A549 (cell line): ENCODE measurements at regions not wholly inside any gene's neighbourhood (a gene's known extent, or its start where the extent isn't known, plus 50 kb on each side); places are given as distances from the start of the nearest gene placed in this dataset.
A peak's percentile ranks its signal among the peaks of the same experiment; 100 is the strongest.

Source experiments
- ATAC-seq, 2 experiments: fragments of 200-7000 bp in 1 of 2; fragments of >200 bp in 1 of 2; cut with Nextera tagmentation in 1 of 2; cut with Tn5 transposase in 1 of 2; 3 replicates each; pipeline versions ENCODE4 v1.8.0 to v1.9.1; 2018 to 2020; ENCODE audit warnings: mild to moderate bottlenecking in 1 of 2, moderate library complexity in 1 of 2
- CTCF ChIA-PET: fragments of 300-600 bp; sonication (Branson Sonifier 250); formaldehyde crosslinking; extraction: SDS; loops from one replicate; lab custom pipeline; 2021; ENCODE audit warnings: antibody characterized with exemption, inconsistent platforms; lab: Yijun Ruan, JAX
- POLR2A ChIA-PET: fragments of 350-600 bp; formaldehyde crosslinking; extraction: SDS; loops from one replicate; lab custom pipeline; 2021; ENCODE audit warnings: antibody characterized with exemption, inconsistent platforms; lab: Yijun Ruan, JAX
- DNase-seq, 2 experiments: peaks; one replicate each; pipeline versions ENCODE4 v3.0.0 to v3.0.0-alpha.2; 2011 to 2016; ENCODE audit warnings: low read depth in 1 of 2, low spot score in 1 of 2
- FAIRE-seq: peaks from 2 replicates; lab custom pipeline; 2011; peaks lifted over from hg19 to GRCh38; lab: Jason Lieb, UNC
- H3K27ac ChIP-seq, 2 experiments: fragments of >200 bp; sonication (Bioruptor Twin); formaldehyde crosslinking; 3 replicates each; pipeline ENCODE4 v1.5.1; 2016 to 2017
- H3K4me1 ChIP-seq: fragments of >200 bp; sonication (Bioruptor Twin); formaldehyde crosslinking; 3 replicates; pipeline ENCODE4 v1.6.1; 2016
- H3K4me2 ChIP-seq: fragments of >200 bp; sonication (Bioruptor Twin); formaldehyde crosslinking; 3 replicates; pipeline ENCODE4 v1.6.1; 2016
- H3K4me3 ChIP-seq: fragments of >200 bp; sonication (Bioruptor Twin); formaldehyde crosslinking; 3 replicates; pipeline ENCODE4 v1.5.1; 2016
- H3K9me3 ChIP-seq: fragments of >200 bp; sonication (Bioruptor Twin); formaldehyde crosslinking; 3 replicates; pipeline ENCODE4 v1.6.1; 2016
- ATOH8 ChIP-seq: fragments of 250-450 bp; sonication (Bioruptor Pico); IDR thresholded peaks from 2 replicates; pipeline ENCODE4 v1.5.0; 2020; ENCODE audit warnings: low read depth, mild to moderate bottlenecking, moderate library complexity
- BHLHE40 ChIP-seq: IDR thresholded peaks from 2 replicates; pipeline ENCODE4 v1.6.1; 2012; ENCODE audit warnings: low read depth, low read length, inconsistent platforms
- CHD2 ChIP-seq: fragments of 150-350 bp; IDR thresholded peaks from 2 replicates; pipeline ENCODE4 v1.6.1; 2014; ENCODE audit warnings: low read length; ENCODE audit not compliant: partially characterized antibody
- FOSL2 ChIP-seq, 2 experiments: fragments of 450-650 bp in 1 of 2; fragments of >200 bp in 1 of 2; sonication (Bioruptor Twin) in 1 of 2; formaldehyde crosslinking; IDR thresholded peaks; 2 replicates each; pipeline versions ENCODE4 v1.5.0 to v1.6.1; 2016 to 2020; ENCODE audit warnings: mild to moderate bottlenecking in 1 of 2, moderate library complexity in 1 of 2
- HES2 ChIP-seq: fragments of >200 bp; sonication (Bioruptor Twin); formaldehyde crosslinking; IDR thresholded peaks from 2 replicates; pipeline ENCODE4 v1.6.1; 2016
- HOXA7 ChIP-seq: fragments of 250-450 bp; sonication (Bioruptor Pico); IDR thresholded peaks from 2 replicates; pipeline ENCODE4 v1.5.0; 2020; ENCODE audit warnings: mild to moderate bottlenecking, moderate library complexity
- JUNB ChIP-seq: fragments of >200 bp; sonication (Bioruptor Twin); formaldehyde crosslinking; IDR thresholded peaks from 2 replicates; pipeline ENCODE4 v1.6.1; 2016
- MAZ ChIP-seq: fragments of 150-350 bp; IDR thresholded peaks from 2 replicates; pipeline ENCODE4 v1.6.1; 2014; ENCODE audit warnings: antibody characterized with exemption, low read depth, low read length, borderline replicate concordance
- NPAS2 ChIP-seq: fragments of 250-450 bp; sonication (Bioruptor Pico); IDR thresholded peaks from 2 replicates; pipeline ENCODE4 v1.8.0; 2022; ENCODE audit warnings: mild to moderate bottlenecking, moderate library complexity, borderline replicate concordance
- NR3C1 ChIP-seq: fragments of >200 bp; sonication (Bioruptor Twin); formaldehyde crosslinking; IDR thresholded peaks from 3 replicates; pipeline ENCODE4 v1.6.1; 2017
- PBX3 ChIP-seq: IDR thresholded peaks from 2 replicates; pipeline ENCODE4 v1.6.1; 2012
- POLR2A ChIP-seq: IDR thresholded peaks from 2 replicates; pipeline ENCODE4 v1.6.1; 2012; ENCODE audit warnings: mild to moderate bottlenecking, low read length
- POLR2AphosphoS2 ChIP-seq: conservative IDR thresholded peaks from 2 replicates; pipeline ENCODE4 v1.6.1; 2012; ENCODE audit warnings: low read length, improper control_type of control experiment, inconsistent platforms
- RARB ChIP-seq: fragments of 250-450 bp; sonication (Bioruptor Pico); IDR thresholded peaks from 2 replicates; pipeline ENCODE4 v1.8.0; 2021; ENCODE audit warnings: mild to moderate bottlenecking, moderate library complexity
- RCOR1 ChIP-seq: fragments of 150-350 bp; IDR thresholded peaks from 2 replicates; pipeline ENCODE4 v1.6.1; 2014; ENCODE audit warnings: antibody characterized with exemption, low read length, low read depth
- RNF2 ChIP-seq: fragments of 200-600 bp; sonication (generic); IDR thresholded peaks from 2 replicates; pipeline ENCODE4 v1.6.1; 2016; ENCODE audit warnings: low read depth, mild to moderate bottlenecking, antibody characterized with exemption, moderate library complexity, borderline replicate concordance
- SMC3 ChIP-seq: fragments of >200 bp; sonication (Bioruptor Twin); formaldehyde crosslinking; IDR thresholded peaks from 3 replicates; pipeline ENCODE4 v1.6.1; 2018; ENCODE audit warnings: inconsistent platforms
- SREBF2 ChIP-seq: fragments of 450-650 bp; IDR thresholded peaks from 2 replicates; pipeline ENCODE4 v1.6.1; 2014; ENCODE audit warnings: mild to moderate bottlenecking, moderate library complexity
- TFCP2L1 ChIP-seq: fragments of 250-450 bp; sonication (Bioruptor Pico); IDR thresholded peaks from 2 replicates; pipeline ENCODE4 v1.5.0; 2021; ENCODE audit warnings: mild to moderate bottlenecking
- ZFP36 ChIP-seq: fragments of 450-650 bp; IDR thresholded peaks from 2 replicates; pipeline ENCODE4 v1.6.1; 2014; ENCODE audit warnings: borderline replicate concordance; ENCODE audit not compliant: partially characterized antibody
- ZSCAN20 ChIP-seq: fragments of 250-450 bp; sonication (Bioruptor Pico); IDR thresholded peaks from 2 replicates; pipeline ENCODE4 v1.8.0; 2022; ENCODE audit warnings: mild to moderate bottlenecking, moderate library complexity
- whole genome bisulfite sequencing: methylation state at CpG from one replicate; pipeline ENCODE4 v1.1.6; 2017; ENCODE audit errors: missing lambda C conversion rate; 5-methylcytosine and 5-hydroxymethylcytosine counted together

- TF ChIP-seq ZSCAN20 (CRISPR knock-in tag) (no peak), TFCP2L1 (no peak)
Measured at GRCh38 chr20:56801971-56802755, 173.1 kb downstream of the TFAP2C start (continued).

- no peak for ATAC-seq
Measured at GRCh38 chr20:56802805-56803204, 173.7 kb downstream of the TFAP2C start.

GRCh38 chr20:56805313-56805712 is 176.2 kb downstream of the TFAP2C start:
- POLR2A ChIA-PET = no interaction called here
- no peak overlapping the region for H3K4me2 ChIP-seq
- FAIRE-seq = no peak
- no peaks in the 10 kb centered on the region for H3K9me3 ChIP-seq
- no peak for TF ChIP-seq SREBF2
- no peak for TF ChIP-seq RNF2
- TF ChIP-seq HOXA7 (CRISPR knock-in tag) = no peak
- no peak for TF ChIP-seq RARB
- TF ChIP-seq POLR2AphosphoS2 = no peak
- no peak for TF ChIP-seq RCOR1
- TF ChIP-seq, all 56 proteins: peak for 0
- DNase-seq (no peak), ATAC-seq (no peak)
- CTCF ChIA-PET = no interaction called here
- Histone ChIP-seq H3K4me3 (no peak overlapping the region), H3K4me1 (no peaks in the 10 kb centered on the region; the same call in 2 of the 3 replicates), H3K27ac (peak overlapping the region in 1 of 2 experiments; percentile 51; a peak in 3 of 6 replicates)
- WGBS = 63% methylated on average over 4 of the region's 4 CpGs

More at GRCh38 chr20:56802805-56803204, 173.7 kb downstream of the TFAP2C start:
- peak overlapping the region in 1 of 2 experiments; percentile 16; a peak in 1 of 6 replicates for H3K27ac ChIP-seq
- CTCF ChIA-PET = interaction anchor here (1.1 to 2.2 kb wide), 2 partner anchors 8 to 172 kb away, joined by 3 to 9 read pairs; no protein-coding TSS in a partner anchor
- no peak for FAIRE-seq
- DNase-seq = no peak
- H3K4me3 ChIP-seq = no peak overlapping the region
- TF ChIP-seq POLR2A (no peak), NR3C1 (no peak), PBX3 (no peak), HES2 (no peak), ZFP36 (no peak), RNF2 (no peak), JUNB (no peak), ZSCAN20 (CRISPR knock-in tag) (no peak), FOSL2 (IDR thresholded peaks at IDR 0.05) (no peak), FOSL2 (CRISPR knock-in tag; IDR thresholded peaks at IDR 0.05) (no peak), NPAS2 (CRISPR knock-in tag) (no peak), SMC3 (no peak), RCOR1 (no peak), ATOH8 (CRISPR knock-in tag) (no peak), BHLHE40 (no peak), MAZ (no peak), CHD2 (no peak)
- no peak overlapping the region for H3K4me2 ChIP-seq
- H3K4me1 ChIP-seq = no peaks in the 10 kb centered on the region
- H3K9me3 ChIP-seq = peaks cover 17% of the 10 kb centered on the region
- 85% methylated on average over 20 of the region's 20 CpGs for WGBS
- POLR2A ChIA-PET = no interaction called here
